SK-MEL-5 (cell line): ENCODE measurements at regions not wholly inside any gene's neighbourhood (a gene's known extent, or its start where the extent isn't known, plus 50 kb on each side); places are given as distances from the start of the nearest gene placed in this dataset.
A peak's percentile ranks its signal among the peaks of the same experiment; 100 is the strongest.

ENCODE experiments used
- DNase-seq: peaks from one replicate; pipeline ENCODE4 v3.0.0-alpha.2; 2016; ENCODE audit warnings: low read depth, low spot score
- in situ Hi-C: cut with HindIII; loops from 2 replicates; pipeline ENCODE4 v1.10.0; 2016; ENCODE audit warnings: low sequenced_read_pairs, high pct_unique_total_duplicates, low pct_unique_long_range_greater_than_20kb
- small RNA-seq, 2 experiments: library from RNA; depleted of rRNA; stranded (forward); fragments of <200 nt; gene quantifications; one replicate each; pipeline ENCODE3, GENCODE V24; 2014

- DNase-seq: no peak
- in situ Hi-C loops: no loop called here
These were observed 63.8 kb upstream of the ATP1A1 start for GRCh38 chr1:116309090-116309870.

GRCh38 chr1:116310180-116310579 is 62.9 kb upstream of the ATP1A1 start:
- in situ Hi-C loops: no loop called here
- DNase-seq: peak; percentile 49

- in situ Hi-C loops: no loop called here
- no peak for DNase-seq
These were observed 61.9 kb upstream of the ATP1A1 start for GRCh38 chr1:116311193-116311592.

GRCh38 chr1:116311756-116312680 is 61.0 kb upstream of the ATP1A1 start:
- peak; percentile 3 for DNase-seq
- in situ Hi-C loops: no loop called here

GRCh38 chr1:116312681-116313069 is 60.4 kb upstream of the ATP1A1 start:
- in situ Hi-C loops: no loop called here
- DNase-seq: no peak

- in situ Hi-C loops: no loop called here
- DNase-seq: no peak
These were observed 59.3 kb upstream of the ATP1A1 start for GRCh38 chr1:116313776-116314175.

GRCh38 chr1:116314305-116314919 is 58.6 kb upstream of the ATP1A1 start:
- DNase-seq: no peak
- in situ Hi-C loops: no loop called here

- in situ Hi-C loops: no loop called here
- no peak for DNase-seq
These were observed 56.7 kb upstream of the ATP1A1 start for GRCh38 chr1:116316373-116316772.

- in situ Hi-C loops: no loop called here
- no peak for DNase-seq
These were observed 54.1 kb upstream of the ATP1A1 start for GRCh38 chr1:116318897-116319296.

GRCh38 chr1:116320874-116321273 is 52.2 kb upstream of the ATP1A1 start:
- DNase-seq: no peak
- in situ Hi-C loops: no loop called here

- DNase-seq: no peak
- in situ Hi-C loops: no loop called here
These were observed 51.3 kb upstream of the ATP1A1 start for GRCh38 chr1:116321766-116322175.

GRCh38 chr1:116322752-116323405 is 50.2 kb upstream of the ATP1A1 start:
- no peak for DNase-seq
- in situ Hi-C loops: no loop called here

Small RNA genes lying in the stretch of these regions (small RNA-seq; reads per million reads assigned to genes)
- 0 to 0.12 reads per million in 2 experiments for gene RF00012
